WTC11 (cell line): ENCODE measurements at regions not wholly inside any gene's neighbourhood (a gene's known extent, or its start where the extent isn't known, plus 50 kb on each side); places are given as distances from the start of the nearest gene placed in this dataset.

Source experiments
- ATF1 ChIP-seq: sonication (generic); formaldehyde crosslinking; IDR thresholded peaks from 2 replicates; pipeline ENCODE4 v1.8.1; 2023; ENCODE audit warnings: mild to moderate bottlenecking, moderate library complexity, missing genetic modification reagents
- SMAD3 ChIP-seq: sonication (generic); formaldehyde crosslinking; IDR thresholded peaks from 2 replicates; pipeline ENCODE4 v1.8.0; 2022; ENCODE audit warnings: missing genetic modification reagents, mild to moderate bottlenecking, borderline replicate concordance
- SP1 ChIP-seq: sonication (generic); formaldehyde crosslinking; conservative IDR thresholded peaks from 2 replicates; pipeline ENCODE4 v1.8.1; 2022; ENCODE audit warnings: missing genetic modification reagents
- TF ChIP-seq, protein P1 (sequence below): sonication (generic); formaldehyde crosslinking; IDR thresholded peaks from 2 replicates; pipeline ENCODE4 v1.8.0; 2022; ENCODE audit warnings: mild to moderate bottlenecking, missing genetic modification reagents
- TF ChIP-seq, protein P2 (sequence below): sonication (generic); formaldehyde crosslinking; IDR thresholded peaks from 2 replicates; pipeline ENCODE4 v1.8.1; 2022; ENCODE audit warnings: low read depth, missing genetic modification reagents, borderline replicate concordance
- TF ChIP-seq, protein P3 (sequence below): fragments of 200-600 bp; IDR thresholded peaks from 2 replicates; pipeline ENCODE4 v1.8.0; 2022; ENCODE audit warnings: antibody characterized with exemption
- TF ChIP-seq, protein P4 (sequence below): sonication (generic); formaldehyde crosslinking; IDR thresholded peaks from 2 replicates; pipeline ENCODE4 v1.8.1; 2023; ENCODE audit warnings: mild to moderate bottlenecking, missing genetic modification reagents
- TF ChIP-seq, protein P5 (sequence below): sonication (generic); formaldehyde crosslinking; IDR thresholded peaks from 2 replicates; pipeline ENCODE4 v1.8.0; 2022; ENCODE audit warnings: mild to moderate bottlenecking, missing genetic modification reagents

DNA sequence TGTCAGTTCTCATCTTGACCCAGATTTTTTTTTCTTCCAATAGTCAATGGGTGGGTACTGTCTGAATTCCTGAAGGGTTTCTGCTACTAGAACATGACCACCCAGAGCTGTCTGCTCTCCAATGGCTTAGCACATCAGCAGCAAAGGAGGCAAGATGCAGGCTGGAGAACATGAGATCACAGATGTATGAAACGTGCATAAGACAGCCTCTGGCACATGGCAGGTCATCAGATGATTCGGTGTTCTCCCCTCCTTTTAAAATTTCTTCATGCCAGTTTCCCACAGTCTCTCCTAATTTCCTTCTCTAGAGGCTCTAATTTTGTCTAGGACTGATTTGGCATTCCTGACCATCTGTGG, 359.3 kb upstream of the TNP1 start:
- TF ChIP-seq, protein P1, sequence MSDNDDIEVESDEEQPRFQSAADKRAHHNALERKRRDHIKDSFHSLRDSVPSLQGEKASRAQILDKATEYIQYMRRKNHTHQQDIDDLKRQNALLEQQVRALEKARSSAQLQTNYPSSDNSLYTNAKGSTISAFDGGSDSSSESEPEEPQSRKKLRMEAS (CRISPR knock-in tag): no peak
- TF ChIP-seq, protein P2, sequence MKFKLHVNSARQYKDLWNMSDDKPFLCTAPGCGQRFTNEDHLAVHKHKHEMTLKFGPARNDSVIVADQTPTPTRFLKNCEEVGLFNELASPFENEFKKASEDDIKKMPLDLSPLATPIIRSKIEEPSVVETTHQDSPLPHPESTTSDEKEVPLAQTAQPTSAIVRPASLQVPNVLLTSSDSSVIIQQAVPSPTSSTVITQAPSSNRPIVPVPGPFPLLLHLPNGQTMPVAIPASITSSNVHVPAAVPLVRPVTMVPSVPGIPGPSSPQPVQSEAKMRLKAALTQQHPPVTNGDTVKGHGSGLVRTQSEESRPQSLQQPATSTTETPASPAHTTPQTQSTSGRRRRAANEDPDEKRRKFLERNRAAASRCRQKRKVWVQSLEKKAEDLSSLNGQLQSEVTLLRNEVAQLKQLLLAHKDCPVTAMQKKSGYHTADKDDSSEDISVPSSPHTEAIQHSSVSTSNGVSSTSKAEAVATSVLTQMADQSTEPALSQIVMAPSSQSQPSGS (CRISPR knock-in tag): no peak
- TF ChIP-seq SP1 (CRISPR knock-in tag): no peak
- TF ChIP-seq SMAD3 (CRISPR knock-in tag): no peak
- TF ChIP-seq, protein P3, sequence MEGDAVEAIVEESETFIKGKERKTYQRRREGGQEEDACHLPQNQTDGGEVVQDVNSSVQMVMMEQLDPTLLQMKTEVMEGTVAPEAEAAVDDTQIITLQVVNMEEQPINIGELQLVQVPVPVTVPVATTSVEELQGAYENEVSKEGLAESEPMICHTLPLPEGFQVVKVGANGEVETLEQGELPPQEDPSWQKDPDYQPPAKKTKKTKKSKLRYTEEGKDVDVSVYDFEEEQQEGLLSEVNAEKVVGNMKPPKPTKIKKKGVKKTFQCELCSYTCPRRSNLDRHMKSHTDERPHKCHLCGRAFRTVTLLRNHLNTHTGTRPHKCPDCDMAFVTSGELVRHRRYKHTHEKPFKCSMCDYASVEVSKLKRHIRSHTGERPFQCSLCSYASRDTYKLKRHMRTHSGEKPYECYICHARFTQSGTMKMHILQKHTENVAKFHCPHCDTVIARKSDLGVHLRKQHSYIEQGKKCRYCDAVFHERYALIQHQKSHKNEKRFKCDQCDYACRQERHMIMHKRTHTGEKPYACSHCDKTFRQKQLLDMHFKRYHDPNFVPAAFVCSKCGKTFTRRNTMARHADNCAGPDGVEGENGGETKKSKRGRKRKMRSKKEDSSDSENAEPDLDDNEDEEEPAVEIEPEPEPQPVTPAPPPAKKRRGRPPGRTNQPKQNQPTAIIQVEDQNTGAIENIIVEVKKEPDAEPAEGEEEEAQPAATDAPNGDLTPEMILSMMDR: no peak
- TF ChIP-seq, protein P4, sequence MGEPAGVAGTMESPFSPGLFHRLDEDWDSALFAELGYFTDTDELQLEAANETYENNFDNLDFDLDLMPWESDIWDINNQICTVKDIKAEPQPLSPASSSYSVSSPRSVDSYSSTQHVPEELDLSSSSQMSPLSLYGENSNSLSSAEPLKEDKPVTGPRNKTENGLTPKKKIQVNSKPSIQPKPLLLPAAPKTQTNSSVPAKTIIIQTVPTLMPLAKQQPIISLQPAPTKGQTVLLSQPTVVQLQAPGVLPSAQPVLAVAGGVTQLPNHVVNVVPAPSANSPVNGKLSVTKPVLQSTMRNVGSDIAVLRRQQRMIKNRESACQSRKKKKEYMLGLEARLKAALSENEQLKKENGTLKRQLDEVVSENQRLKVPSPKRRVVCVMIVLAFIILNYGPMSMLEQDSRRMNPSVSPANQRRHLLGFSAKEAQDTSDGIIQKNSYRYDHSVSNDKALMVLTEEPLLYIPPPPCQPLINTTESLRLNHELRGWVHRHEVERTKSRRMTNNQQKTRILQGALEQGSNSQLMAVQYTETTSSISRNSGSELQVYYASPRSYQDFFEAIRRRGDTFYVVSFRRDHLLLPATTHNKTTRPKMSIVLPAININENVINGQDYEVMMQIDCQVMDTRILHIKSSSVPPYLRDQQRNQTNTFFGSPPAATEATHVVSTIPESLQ (CRISPR knock-in tag): no peak
- TF ChIP-seq ATF1 (CRISPR knock-in tag): no peak
- TF ChIP-seq, protein P5, sequence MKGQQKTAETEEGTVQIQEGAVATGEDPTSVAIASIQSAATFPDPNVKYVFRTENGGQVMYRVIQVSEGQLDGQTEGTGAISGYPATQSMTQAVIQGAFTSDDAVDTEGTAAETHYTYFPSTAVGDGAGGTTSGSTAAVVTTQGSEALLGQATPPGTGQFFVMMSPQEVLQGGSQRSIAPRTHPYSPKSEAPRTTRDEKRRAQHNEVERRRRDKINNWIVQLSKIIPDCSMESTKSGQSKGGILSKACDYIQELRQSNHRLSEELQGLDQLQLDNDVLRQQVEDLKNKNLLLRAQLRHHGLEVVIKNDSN (CRISPR knock-in tag): no peak
